H1 (cell line): ENCODE measurements at regions not wholly inside any gene's neighbourhood (a gene's known extent, or its start where the extent isn't known, plus 50 kb on each side); places are given as distances from the start of the nearest gene placed in this dataset.

Experiments
- CTCF ChIA-PET: fragments of 300-600 bp; sonication (Branson Sonifier 250); formaldehyde crosslinking; loops from one replicate; lab custom pipeline; 2021; ENCODE audit not compliant: partially characterized antibody; lab: Charles Lee
- POLR2A ChIA-PET: fragments of 300-600 bp; sonication (Branson Sonifier 250); formaldehyde crosslinking; loops from one replicate; lab custom pipeline; 2021; ENCODE audit warnings: inconsistent platforms; ENCODE audit not compliant: partially characterized antibody; lab: Charles Lee
- DNase-seq, 2 experiments: peaks; one replicate each; pipeline versions ENCODE4 v3.0.0 to v3.0.0-alpha.2; 2010 to 2022; ENCODE audit warnings: low spot score in 2 of 2, low read depth in 1 of 2, mixed read lengths in 1 of 2
- FAIRE-seq: peaks from 2 replicates; lab custom pipeline; 2011; peaks lifted over from hg19 to GRCh38; lab: Jason Lieb, UNC
- H2AFZ ChIP-seq: 2 replicates; pipeline ENCODE4 v1.8.1; 2012; ENCODE audit warnings: low read length, inconsistent platforms
- H2AK5ac ChIP-seq: 2 replicates; pipeline ENCODE4 v1.6.1; 2013; ENCODE audit warnings: low read depth, low read length
- H2BK120ac ChIP-seq: replicated peaks from 2 replicates; pipeline ENCODE3; 2013; ENCODE audit warnings: low read depth, low read length, inconsistent platforms
- H2BK12ac ChIP-seq: 2 replicates; pipeline ENCODE4 v1.6.1; 2013; ENCODE audit warnings: low read depth, low read length
- H2BK15ac ChIP-seq: 2 replicates; pipeline ENCODE4 v1.6.1; 2013; ENCODE audit warnings: low read length
- H2BK20ac ChIP-seq: 2 replicates; pipeline ENCODE4 v1.6.1; 2013; ENCODE audit warnings: low read length
- H2BK5ac ChIP-seq: 2 replicates; pipeline ENCODE4 v1.6.1; 2013; ENCODE audit warnings: low read depth, low read length
- H3K14ac ChIP-seq: 2 replicates; pipeline ENCODE4 v1.6.1; 2013; ENCODE audit warnings: inconsistent platforms; ENCODE audit not compliant: insufficient read length
- H3K18ac ChIP-seq: 2 replicates; pipeline ENCODE4 v1.6.1; 2013; ENCODE audit warnings: low read length; ENCODE audit errors: extremely low read depth
- H3K23ac ChIP-seq: 2 replicates; pipeline ENCODE4 v1.6.1; 2013; ENCODE audit warnings: inconsistent platforms; ENCODE audit not compliant: insufficient read length
- H3K23me2 ChIP-seq: 2 replicates; pipeline ENCODE4 v1.6.1; 2013; ENCODE audit warnings: low read depth, low read length
- H3K27ac ChIP-seq: 2 replicates; pipeline ENCODE4 v1.6.1; 2011; ENCODE audit warnings: low read depth, low read length, inconsistent platforms
- H3K27me3 ChIP-seq, 4 experiments: replicated peaks in 1 of 4; 1 replicate in 1 of 4; 2 replicates in 3 of 4; pipeline versions ENCODE4 v1.6.1 to v1.8.1; 2011 to 2013; ENCODE audit warnings: low read length in 3 of 4, mild to moderate bottlenecking in 3 of 4, inconsistent platforms in 2 of 4, mixed read lengths in 2 of 4, moderate library complexity in 1 of 4; ENCODE audit not compliant: control insufficient read depth in 3 of 4, insufficient read depth in 3 of 4; ENCODE audit errors: extremely low read depth in 1 of 4
- H3K36me3 ChIP-seq, 4 experiments: 2 replicates each; pipeline versions ENCODE4 v1.6.1 to v1.8.1; 2011 to 2013; ENCODE audit warnings: mild to moderate bottlenecking in 4 of 4, low read length in 3 of 4, moderate library complexity in 2 of 4, control low read depth in 1 of 4, inconsistent platforms in 1 of 4; ENCODE audit not compliant: insufficient read depth in 4 of 4, control insufficient read depth in 2 of 4
- H3K4ac ChIP-seq: replicated peaks from 2 replicates; pipeline ENCODE3; 2013; ENCODE audit warnings: low read length, low read depth, mixed read lengths, inconsistent platforms; ENCODE audit not compliant: insufficient read length
- H3K4me1 ChIP-seq, 4 experiments: replicated peaks in 1 of 4; 1 replicate in 1 of 4; 2 replicates in 3 of 4; pipeline versions ENCODE4 v1.6.1 to v1.8.1; 2011 to 2013; ENCODE audit warnings: low read length in 3 of 4, inconsistent platforms in 2 of 4, mixed read lengths in 1 of 4; ENCODE audit not compliant: insufficient read depth in 4 of 4, control insufficient read depth in 3 of 4
- H3K4me2 ChIP-seq, 2 experiments: 2 replicates each; pipeline versions ENCODE4 v1.6.1 to v1.8.1; 2011 to 2013; ENCODE audit warnings: low read depth in 2 of 2, low read length in 2 of 2, control low read depth in 1 of 2, inconsistent platforms in 1 of 2, mild to moderate bottlenecking in 1 of 2; ENCODE audit not compliant: insufficient read depth in 1 of 2
- H3K4me3 ChIP-seq, 4 experiments: fragments of 200-600, 300-600 bp in 1 of 4; sonication (generic), shearing (Covaris generic), sonication (Bioruptor Twin) in 1 of 4; 2 replicates each; pipeline versions ENCODE4 v1.5.1 to v1.8.1; 2011 to 2016; ENCODE audit warnings: low read length in 4 of 4, low read depth in 3 of 4, control low read depth in 2 of 4, inconsistent platforms in 2 of 4, mild to moderate bottlenecking in 2 of 4, mixed read lengths in 1 of 4, moderate library complexity in 1 of 4; ENCODE audit not compliant: insufficient read depth in 2 of 4; ENCODE audit errors: extremely low read depth in 1 of 4
- H3K56ac ChIP-seq: replicated peaks from 2 replicates; pipeline ENCODE3; 2013; ENCODE audit warnings: low read depth, mild to moderate bottlenecking, mixed read lengths, low read length, inconsistent platforms; ENCODE audit not compliant: insufficient read length
- H3K79me1 ChIP-seq: 2 replicates; pipeline ENCODE4 v1.6.1; 2013; ENCODE audit warnings: low read depth, low read length, control low read depth
- H3K79me2 ChIP-seq, 2 experiments: 2 replicates each; pipeline versions ENCODE4 v1.6.1 to v1.8.1; 2012 to 2013; ENCODE audit warnings: low read length in 2 of 2, mild to moderate bottlenecking in 2 of 2, inconsistent platforms in 1 of 2; ENCODE audit not compliant: insufficient read depth in 2 of 2, control insufficient read depth in 1 of 2
- H3K9ac ChIP-seq, 4 experiments: replicated peaks in 1 of 4; 1 replicate in 1 of 4; 2 replicates in 3 of 4; pipeline versions ENCODE4 v1.6.1 to v1.8.1; 2011 to 2013; ENCODE audit warnings: low read depth in 3 of 4, low read length in 3 of 4, control low read depth in 2 of 4, mild to moderate bottlenecking in 2 of 4, moderate library complexity in 2 of 4, inconsistent platforms in 1 of 4; ENCODE audit errors: extremely low read depth in 1 of 4
- H3K9me3 ChIP-seq, 2 experiments: 2 replicates each; pipeline versions ENCODE4 v1.6.1 to v1.8.1; 2012 to 2013; ENCODE audit warnings: mild to moderate bottlenecking in 2 of 2, moderate library complexity in 2 of 2, control low read depth in 1 of 2, inconsistent platforms in 1 of 2, low read depth in 1 of 2, low read length in 1 of 2, mixed read lengths in 1 of 2; ENCODE audit not compliant: insufficient read depth in 2 of 2
- H4K20me1 ChIP-seq, 2 experiments: replicated peaks in 1 of 2; 2 replicates each; pipeline versions ENCODE3 to v1.8.1; 2011 to 2013; ENCODE audit warnings: inconsistent platforms in 2 of 2, low read length in 2 of 2, mild to moderate bottlenecking in 1 of 2; ENCODE audit not compliant: insufficient read depth in 2 of 2, control insufficient read depth in 1 of 2
- H4K5ac ChIP-seq: 2 replicates; pipeline ENCODE4 v1.6.1; 2013; ENCODE audit warnings: low read length, low read depth, mixed read lengths, inconsistent platforms; ENCODE audit not compliant: insufficient read length
- H4K8ac ChIP-seq: 2 replicates; pipeline ENCODE4 v1.8.0; 2013; ENCODE audit warnings: mild to moderate bottlenecking, moderate library complexity, low read length, inconsistent platforms; ENCODE audit not compliant: insufficient read depth; ENCODE audit errors: extremely low read depth
- H4K91ac ChIP-seq: replicated peaks from 2 replicates; pipeline ENCODE3; 2013; ENCODE audit warnings: low read length, mixed read lengths, inconsistent platforms; ENCODE audit not compliant: insufficient read length
- RNF2 ChIP-seq: fragments of 200-900, 300-1000 bp; sonication (generic); IDR thresholded peaks from 2 replicates; pipeline ENCODE4 v1.7.1; 2016; ENCODE audit warnings: borderline replicate concordance, low read depth, mild to moderate bottlenecking, antibody characterized with exemption, low read length; ENCODE audit not compliant: poor library complexity, severe bottlenecking; ENCODE audit errors: missing control alignments
- TEAD4 ChIP-seq: IDR thresholded peaks from 2 replicates; pipeline ENCODE4 v1.6.1; 2012; ENCODE audit warnings: low read depth, low read length, inconsistent platforms, mixed read lengths
- YY1 ChIP-seq: IDR thresholded peaks from 2 replicates; pipeline ENCODE4 v1.6.1; 2011; ENCODE audit warnings: low read depth, mild to moderate bottlenecking, low read length
- WGBS, 2 experiments: shearing (Covaris generic) in 1 of 2; methylation state at CpG; one replicate each; pipeline versions ENCODE4 v1.1.6 to v1.1.7; 2013 to 2015; ENCODE audit warnings: low lambda C conversion rate in 2 of 2, mixed read lengths in 2 of 2, inconsistent platforms in 1 of 2, low coverage in 1 of 2, missing lambda C conversion rate in 1 of 2; ENCODE audit not compliant: insufficient replicate concordance in 2 of 2, insufficient coverage in 1 of 2, insufficient read length in 1 of 2; ENCODE audit errors: extremely low coverage in 1 of 2, missing lambda C conversion rate in 1 of 2; 5-methylcytosine and 5-hydroxymethylcytosine counted together

- H3K36me3 ChIP-seq: no peaks in the 10 kb centered on the region
- no peaks in the 10 kb centered on the region for H3K79me1 ChIP-seq
- POLR2A ChIA-PET: interaction anchor here (0.9 kb wide), 1 partner anchor 13 kb away, joined by 3 read pairs; no protein-coding TSS in a partner anchor
- H2AFZ ChIP-seq: no peak overlapping the region
- no peak overlapping the region for H2AK5ac ChIP-seq
- no peak overlapping the region for H4K8ac ChIP-seq
- no peak overlapping the region for H3K27ac ChIP-seq
- H3K4me1 ChIP-seq: no peaks in the 10 kb centered on the region; a peak in 3 of 7 replicates
- WGBS, 2 experiments: 84% methylated on average over 1 of the region's 1 CpG; no CpG with 5 or more reads in 1 of the 2 experiments
- DNase-seq: no peak
- TF ChIP-seq TEAD4 (no peak), RNF2 (no peak), YY1 (no peak)
- TF ChIP-seq, all 59 proteins: peak for 0
- no peak for FAIRE-seq
- H4K20me1 ChIP-seq: no peaks in the 10 kb centered on the region
- no peak overlapping the region for H3K18ac ChIP-seq
- H4K5ac ChIP-seq: no peak overlapping the region
- no peak overlapping the region for H2BK5ac ChIP-seq
- H2BK12ac ChIP-seq: no peak overlapping the region
- H3K14ac ChIP-seq: no peak overlapping the region
- no peak overlapping the region for H3K4me3 ChIP-seq
- H2BK120ac ChIP-seq: no peak overlapping the region
- CTCF ChIA-PET: interaction anchor here (0.9 to 1.0 kb wide), 2 partner anchors 22 to 26 kb away, joined by 3 to 4 read pairs; no protein-coding TSS in a partner anchor
- H3K79me2 ChIP-seq: no peaks in the 10 kb centered on the region
- H3K4me2 ChIP-seq: no peak overlapping the region
- no peak overlapping the region for H4K91ac ChIP-seq
- H3K9ac ChIP-seq: no peak overlapping the region
- no peaks in the 10 kb centered on the region for H3K23me2 ChIP-seq
- no peak overlapping the region for H3K56ac ChIP-seq
- no peak overlapping the region for H3K23ac ChIP-seq
- no peaks in the 10 kb centered on the region for H3K27me3 ChIP-seq
- H2BK20ac ChIP-seq: no peak overlapping the region
- no peak overlapping the region for H2BK15ac ChIP-seq
- H3K9me3 ChIP-seq: no peaks in the 10 kb centered on the region; a peak in 1 of 4 replicates
- no peak overlapping the region for H3K4ac ChIP-seq
Observed at GRCh38 chr17:62135742-62136141, 70.7 kb upstream of the MED13 start.
